Heart right ventricle (tissue), 16 donors: ENCODE measurements at regions not wholly inside any gene's neighbourhood (a gene's known extent, or its start where the extent isn't known, plus 50 kb on each side); places are given as distances from the start of the nearest gene placed in this dataset.

Experiments
- ATAC-seq, 8 donors: fragments of 200-7000 bp; cut with Tn5 transposase; one replicate each; pipeline ENCODE4 v1.9.1; 2020; ENCODE audit warnings: mild to moderate bottlenecking in 8 of 8, moderate library complexity in 8 of 8, moderate number of reproducible peaks in 1 of 8
- DNase-seq, 2 donors: peaks; one replicate each; pipeline ENCODE4 v3.0.0-alpha.2; 2020
- H3K27ac ChIP-seq, 10 donors: fragments of 200-600 bp; sonication (generic) in 2 of 10; one replicate each; pipeline versions ENCODE4 v1.5.0 to v1.8.0; 2020 to 2022; ENCODE audit warnings: mild to moderate bottlenecking in 3 of 10
- H3K27me3 ChIP-seq, 7 donors: fragments of 200-600 bp; one replicate each; pipeline ENCODE4 v1.8.0; 2021 to 2022; ENCODE audit warnings: mild to moderate bottlenecking in 2 of 7
- H3K36me3 ChIP-seq, 9 donors: fragments of 200-600 bp; sonication (generic) in 1 of 9; one replicate each; pipeline versions ENCODE4 v1.5.0 to v1.8.0; 2020 to 2022; ENCODE audit warnings: mild to moderate bottlenecking in 2 of 9
- H3K4me1 ChIP-seq, 9 donors: fragments of 200-600 bp; sonication (generic) in 1 of 9; one replicate each; pipeline versions ENCODE4 v1.5.0 to v1.8.0; 2020 to 2022; ENCODE audit warnings: mild to moderate bottlenecking in 4 of 9
- H3K4me3 ChIP-seq, 10 donors: fragments of 200-600 bp; sonication (generic) in 2 of 10; one replicate each; pipeline versions ENCODE4 v1.5.0 to v1.8.0; 2020 to 2022; ENCODE audit warnings: mild to moderate bottlenecking in 7 of 10, moderate library complexity in 2 of 10
- H3K9me3 ChIP-seq, 11 donors: fragments of 200-600 bp in 10 of 11; sonication (generic) in 2 of 11; one replicate each; pipeline versions ENCODE4 v1.5.0 to v1.8.0; 2013 to 2022; ENCODE audit warnings: mild to moderate bottlenecking in 2 of 11, control low read depth in 1 of 11, moderate library complexity in 1 of 11
- CTCF ChIP-seq, 9 donors: fragments of 200-600 bp; sonication (generic) in 2 of 9; IDR thresholded peaks; one replicate each; pipeline versions ENCODE4 v1.5.0 to v1.8.0; 2021 to 2022; ENCODE audit warnings: antibody characterized with exemption in 9 of 9, mild to moderate bottlenecking in 5 of 9, moderate library complexity in 1 of 9
- WGBS, 2 donors: extraction: QIAGEN DNeasy Blood & Tissue Kit; methylation state at CpG; one replicate each; pipeline ENCODE4 v1.1.7; 2013; ENCODE audit warnings: inconsistent platforms in 1 of 2; 5-methylcytosine and 5-hydroxymethylcytosine counted together
- intact Hi-C, 10 donors: fragments of 100-400 bp; cut with DNase I; formaldehyde crosslinking; loops; one replicate each; pipeline versions ENCODE4 v1.11.1 to v1.14.2; 2022
- donor health status: Arrhythmogenic right ventricular cardiomyopathy.
- donor health status: ischemic (EF 13 %, LVEDD 7.1; RV severe dilation, severe dysfunction).
- donor health status: healthy with polysubstance abuse.
- donor health status: DM: no; HTN: yes; CAD: no.
- donor health status: DM: no; HTN: no; CAD: no.
- donor health status: ischemic (EF 25% LVEDD 6.9; RV normal size, moderate dysfunction).
- donor health status: ischemic (EF 25% LVEDD 5.7; RV mildly dilated, moderate dysfunction).
- donor health status: healthy.
- donor health status: DM: yes; HTN: yes; CAD: no.
- donor health status: Ischemic cardiomyopathy.
- donor health status: ischemic (EF 35%, LVEDD 5.7; RV mildly dilated, moderate dysfunction).
- donor health status: nonischemic (EF 11% LVEDD 7.7; RV severe dilation, severe dysfunction).
- donor health status: DM: yes; HTN: yes; CAD: no.
- donor health status: PGD.
- donor health status: ischemic (EF 29% LVEDD 5.4; RV normal size, mild dysfunction).
- donor health status: nonischemic (EF 23%, LVEDD 6.1; RV moderate dilation, normal function).

- Histone ChIP-seq H3K9me3 (no peaks in the 10 kb centered on the region), H3K4me3 (no peak overlapping the region), H3K4me1 (peaks cover 0 to 19% (median 11%) of the 10 kb centered on the region in 9 donors), H3K27ac (no peak overlapping the region), H3K27me3 (peaks cover 0 to 6% (median 0%) of the 10 kb centered on the region in 7 donors), H3K36me3 (no peaks in the 10 kb centered on the region)
- TF ChIP-seq CTCF (IDR thresholded peaks at IDR 0.05), result peak in 8 of 9 donors; percentile 14 to 64 (median 58)
- WGBS, 2 donors, result 80 to 81% methylated on average over 7 of the region's 7 CpGs
- DNase-seq, result no peak
- ATAC-seq, result peak; percentile 44 to 76 (median 64)
- intact Hi-C loops, result loop anchor here (1.0 to 10.0 kb wide), 5 partner anchors 113 to 201 kb away; partner anchors contain the start of gene SLC7A1 (in 1 of the 10)
Observed at GRCh38 chr13:29707876-29708543, 112.5 kb upstream of the SLC7A1 start.

DNA sequence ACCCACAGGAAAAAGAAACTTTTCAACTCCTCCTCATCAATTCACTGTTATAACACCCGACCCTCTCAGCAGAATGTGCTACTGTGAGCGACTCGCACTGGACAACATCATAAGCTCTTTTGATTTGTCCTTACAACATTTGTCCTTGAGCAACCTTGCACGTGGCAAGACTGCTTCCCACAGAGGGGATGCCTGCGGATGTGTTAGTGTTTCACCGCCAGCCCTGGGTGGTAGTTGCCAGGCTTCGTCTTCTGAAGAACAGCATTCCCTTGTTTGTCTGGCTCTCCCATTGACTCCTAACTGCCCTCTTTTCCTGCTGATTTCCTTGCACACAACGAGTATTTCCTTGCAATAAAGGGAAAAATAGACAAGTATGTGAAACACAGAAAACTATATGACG is 111.4 kb upstream of the SLC7A1 start:
- WGBS, 2 donors, result 78% methylated on average over 9 of the region's 9 CpGs
- no peaks in the 10 kb centered on the region for H3K9me3 ChIP-seq
- intact Hi-C loops, result loop anchor here in 8 of 10 donors (2.0 to 10.0 kb wide), 3 partner anchors 112 to 200 kb away; partner anchors contain the start of gene SLC7A1 (in 1 of the 8)
- no peaks in the 10 kb centered on the region for H3K27me3 ChIP-seq
- ATAC-seq (no peak), DNase-seq (no peak)
- H3K4me3 ChIP-seq, result no peak overlapping the region
- TF ChIP-seq CTCF (IDR thresholded peaks at IDR 0.05), result no peak
- no peak overlapping the region for H3K27ac ChIP-seq
- no peaks in the 10 kb centered on the region for H3K36me3 ChIP-seq
- H3K4me1 ChIP-seq, result peaks cover 0 to 29% (median 12%) of the 10 kb centered on the region in 9 donors

DNA sequence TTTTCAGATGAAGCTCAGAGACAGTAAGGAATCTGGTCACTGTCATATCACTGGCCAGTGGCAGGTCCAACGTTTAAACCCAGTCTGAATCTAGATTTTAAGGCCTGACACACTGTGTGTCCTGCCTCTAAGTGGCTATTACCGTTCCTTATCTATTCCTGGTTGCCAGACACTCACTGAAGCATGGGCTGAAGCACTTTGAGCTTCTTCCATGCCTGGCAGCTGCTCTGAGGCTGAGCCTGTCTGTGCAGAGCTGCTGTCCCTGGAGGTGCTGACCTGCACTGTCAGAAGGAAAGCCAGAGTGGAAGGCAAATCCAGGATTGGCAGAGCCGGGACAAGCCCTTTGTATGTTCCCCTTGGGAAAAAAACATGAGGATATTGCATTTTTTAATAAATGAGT is 109.2 kb upstream of the SLC7A1 start:
- Histone ChIP-seq H3K27ac (no peak overlapping the region), H3K4me3 (no peak overlapping the region), H3K36me3 (no peaks in the 10 kb centered on the region), H3K27me3 (no peaks in the 10 kb centered on the region), H3K4me1 (peaks cover 0 to 29% (median 12%) of the 10 kb centered on the region in 9 donors), H3K9me3 (no peaks in the 10 kb centered on the region)
- intact Hi-C loops, result loop anchor here in 7 of 10 donors (5.0 to 10.0 kb wide), 2 partner anchors 110 to 197 kb away; partner anchors contain the start of gene SLC7A1 (in 1 of the 7)
- ATAC-seq, result peak in 6 of 8 donors; percentile 31 to 74 (median 62)
- no peak for TF ChIP-seq CTCF (IDR thresholded peaks at IDR 0.05)
- WGBS, 2 donors, result 12 to 13% methylated on average over 3 of the region's 3 CpGs
- DNase-seq, result peak in 1 of 2 donors; percentile 25

GRCh38 chr13:29703421-29703820 is 107.9 kb upstream of the SLC7A1 start:
- Histone ChIP-seq H3K36me3 (no peaks in the 10 kb centered on the region), H3K4me3 (no peak overlapping the region), H3K27me3 (peaks cover 0 to 4% (median 0%) of the 10 kb centered on the region in 7 donors), H3K9me3 (no peaks in the 10 kb centered on the region), H3K4me1 (peaks cover 0 to 29% (median 12%) of the 10 kb centered on the region in 9 donors), H3K27ac (no peak overlapping the region)
- no peak for ATAC-seq
- WGBS, 2 donors, result 91 to 92% methylated on average over 4 of the region's 4 CpGs
- intact Hi-C loops, result loop anchor here in 1 of 10 donors (10.0 kb wide), 1 partner anchor 109 kb away; the partner anchor contains the start of gene SLC7A1
- TF ChIP-seq CTCF (IDR thresholded peaks at IDR 0.05), result no peak
- DNase-seq, result no peak
